ENCODE measurements at regions not wholly inside any gene's neighbourhood (a gene's known extent, or its start where the extent isn't known, plus 50 kb on each side); places are given as distances from the start of the nearest gene placed in this dataset.
"Not testable (repeated sequence)": the region's sequence is repeated elsewhere in the genome, so short reads cannot be mapped to it uniquely, and the experiment has no call there.

DNA sequence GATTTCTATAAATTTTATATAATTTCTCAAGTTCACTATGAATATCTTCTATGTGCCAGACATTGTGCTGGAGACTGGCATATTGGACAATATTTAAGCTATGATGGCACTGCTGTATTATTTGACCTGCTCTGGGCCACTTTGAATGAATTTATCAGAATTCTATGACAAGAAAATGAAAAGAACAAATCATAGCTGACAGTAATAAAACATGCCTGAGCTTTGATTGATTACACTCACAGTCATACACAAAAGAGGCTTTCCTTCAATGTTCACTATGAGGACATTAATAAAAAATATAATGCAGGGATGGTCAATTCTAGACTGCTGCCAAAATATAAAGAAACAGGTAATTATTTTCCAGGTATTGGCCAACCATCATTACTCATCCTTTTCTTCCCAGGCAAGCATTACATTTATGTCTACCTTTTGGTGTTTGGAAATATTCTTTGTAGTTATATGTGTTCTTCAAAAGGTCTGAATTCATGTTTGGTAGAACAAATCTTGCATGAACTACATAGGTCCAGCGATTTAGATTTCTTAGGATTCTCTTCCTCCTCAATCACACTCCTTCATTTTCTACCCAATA, 81.0 kb upstream of the ALCAM start:
- DNase-seq: no peak

DNA sequence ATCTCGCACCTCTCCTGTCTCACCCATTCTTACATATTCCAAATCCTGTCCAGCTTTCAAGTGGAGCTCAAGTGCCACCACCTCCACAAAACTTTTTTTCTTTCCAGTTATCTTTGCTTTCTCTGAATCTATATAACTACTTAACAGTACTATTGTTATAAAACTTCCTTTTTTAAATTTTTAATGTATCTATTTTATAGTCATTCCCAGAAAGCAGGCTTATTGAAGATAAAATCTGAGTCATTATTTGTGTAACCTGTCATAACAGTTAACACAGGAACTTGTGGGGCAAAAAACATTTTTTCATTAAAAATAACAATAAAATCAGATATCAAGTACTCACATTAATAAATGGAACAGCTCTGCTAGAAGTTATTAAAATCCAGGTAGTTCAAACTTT, 73.3 kb upstream of the ALCAM start:
- no peak for DNase-seq

DNA sequence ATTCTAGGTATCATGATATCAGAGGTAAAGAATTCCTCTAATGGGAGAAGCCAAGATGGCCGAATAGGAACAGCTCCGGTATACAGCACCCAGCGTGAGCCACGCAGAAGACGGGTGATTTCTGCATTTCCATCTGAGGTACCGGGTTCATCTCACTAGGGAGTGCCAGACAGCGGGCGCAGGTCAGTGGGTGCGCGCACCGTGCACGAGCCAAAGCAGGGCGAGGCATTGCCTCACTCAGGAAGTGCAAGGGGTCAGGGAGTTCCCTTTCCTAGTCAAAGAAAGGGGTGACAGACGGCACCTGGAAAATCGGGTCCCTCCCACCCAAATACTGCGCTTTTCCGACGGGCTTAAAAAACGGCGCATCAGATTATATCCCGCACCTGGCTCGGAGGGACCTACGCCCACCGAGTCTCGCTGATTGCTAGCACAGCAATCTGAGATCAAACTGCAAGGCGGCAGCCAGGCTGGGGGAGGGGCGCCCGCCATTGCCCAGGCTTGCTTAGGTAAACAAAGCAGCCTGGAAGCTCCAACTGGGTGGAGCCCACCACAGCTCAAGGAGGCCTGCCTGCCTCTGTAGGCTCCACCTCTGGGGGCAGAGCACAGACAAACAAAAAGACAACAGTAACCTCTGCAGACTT, 70.4 kb upstream of the ALCAM start:
- not testable (repeated sequence) for DNase-seq

DNA sequence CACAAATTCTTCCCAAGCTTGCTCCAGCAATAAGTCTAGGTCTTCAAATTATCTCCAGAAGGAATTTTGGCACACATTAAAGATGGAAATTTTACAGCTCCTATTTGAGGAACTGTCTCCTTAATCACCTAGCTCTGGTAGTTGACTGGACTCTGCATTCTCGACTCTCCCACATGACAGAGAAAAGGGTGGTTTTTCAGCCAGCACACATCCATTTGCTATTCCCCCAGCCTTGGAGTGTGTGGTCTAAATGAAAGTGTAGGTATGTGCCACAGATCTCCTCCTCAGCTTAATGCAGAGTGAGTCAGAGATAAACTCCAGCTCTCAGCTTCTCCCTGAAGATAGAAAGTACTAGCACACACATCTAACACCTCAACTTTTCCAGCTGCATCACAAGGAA, 62.2 kb upstream of the ALCAM start:
- DNase-seq: no peak

DNA sequence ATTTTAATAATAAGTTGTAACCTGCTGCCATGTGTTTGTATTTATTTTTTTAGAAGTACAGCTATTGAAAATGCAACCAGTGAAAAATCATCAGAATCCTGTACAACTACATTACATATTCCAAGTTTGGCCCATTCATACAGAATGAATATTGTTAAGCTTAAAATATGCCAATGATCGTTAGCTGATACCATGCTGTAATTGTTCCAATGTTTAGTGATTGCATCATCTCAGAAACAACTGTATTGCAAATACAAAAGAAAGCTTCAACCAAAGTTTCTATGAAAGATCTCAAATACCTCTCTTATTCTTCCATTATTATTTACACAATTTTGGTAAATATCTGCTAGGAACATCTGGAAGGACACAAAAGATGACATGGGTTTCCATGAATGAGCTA, 51.6 kb upstream of the ALCAM start:
- no peak for DNase-seq

DNA sequence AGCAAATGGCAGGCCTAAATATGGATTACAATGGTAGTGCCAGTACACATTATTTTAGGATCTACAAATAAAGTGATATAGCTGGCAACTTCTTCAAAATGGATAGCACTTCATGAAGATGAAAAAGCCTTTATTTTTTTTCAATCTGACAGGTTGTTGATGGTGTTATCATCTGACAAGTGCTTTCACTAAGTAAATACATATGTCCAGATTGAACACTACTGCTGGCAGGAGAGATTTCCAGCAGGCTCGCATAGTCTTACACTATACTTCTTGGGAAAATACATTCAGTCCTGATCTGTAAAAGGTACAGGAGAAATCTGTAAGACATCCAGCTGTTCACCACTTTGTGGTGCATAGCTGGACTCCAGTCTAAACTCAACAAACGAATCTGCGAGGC, 50.9 kb upstream of the ALCAM start:
- no peak for DNase-seq

DNA sequence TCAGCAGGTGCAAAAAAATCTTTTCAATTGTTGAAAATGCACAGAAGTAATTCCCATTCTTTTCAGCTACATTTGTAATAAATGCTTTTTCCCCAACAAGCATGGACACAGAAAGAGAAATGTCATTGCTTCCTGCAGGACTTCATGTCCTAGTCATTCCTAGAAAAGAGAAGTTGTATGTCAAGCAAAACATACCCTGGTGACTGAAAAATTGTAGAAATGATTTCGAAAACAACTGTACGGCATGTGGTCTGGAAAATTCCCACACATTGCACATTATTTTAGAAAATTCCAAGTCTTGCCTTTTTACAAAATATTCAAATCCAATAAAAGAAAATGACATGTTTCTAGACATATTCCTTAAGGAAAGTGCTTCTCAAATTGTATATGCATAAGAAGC, 50.4 kb upstream of the ALCAM start:
- DNase-seq: no peak
